Fibroblast of villous mesenchyme (primary cell): ENCODE measurements at regions not wholly inside any gene's neighbourhood (a gene's known extent, or its start where the extent isn't known, plus 50 kb on each side); places are given as distances from the start of the nearest gene placed in this dataset.

Source experiments
- DNase-seq: peaks from one replicate; pipeline ENCODE4 v3.0.0-alpha.2; 2010; ENCODE audit warnings: low read depth
- H3K4me3 ChIP-seq: 2 replicates; pipeline ENCODE4 v1.5.1; 2011; ENCODE audit warnings: low read depth, mild to moderate bottlenecking, low read length
- CTCF ChIP-seq: IDR thresholded peaks from 2 replicates; pipeline ENCODE4 v1.5.1; 2012; ENCODE audit warnings: low read depth, mild to moderate bottlenecking, low read length; ENCODE audit not compliant: insufficient read depth

GRCh38 chr2:45242161-45242741 is 233.0 kb upstream of the SIX2 start:
- H3K4me3 ChIP-seq, result no peak overlapping the region
- peak; percentile 34 for DNase-seq
- TF ChIP-seq CTCF, result no peak

- H3K4me3 ChIP-seq, result no peak overlapping the region
- no peak for TF ChIP-seq CTCF
- peak; percentile 65 for DNase-seq
Measured at GRCh38 chr2:45241061-45241561, 231.9 kb upstream of the SIX2 start.

- peak; percentile 69 for DNase-seq
- TF ChIP-seq CTCF, result peak; percentile 9
- no peak overlapping the region for H3K4me3 ChIP-seq
Measured at GRCh38 chr2:45237850-45238542, 228.7 kb upstream of the SIX2 start.

- H3K4me3 ChIP-seq, result no peak overlapping the region
- peak; percentile 11 for DNase-seq
- TF ChIP-seq CTCF, result no peak
Measured at GRCh38 chr2:45237128-45237527, 227.9 kb upstream of the SIX2 start.

- TF ChIP-seq CTCF, result no peak
- no peak for DNase-seq
- H3K4me3 ChIP-seq, result no peak overlapping the region
Measured at GRCh38 chr2:45236268-45236667, 227.0 kb upstream of the SIX2 start.

- no peak for TF ChIP-seq CTCF
- peak; percentile 56 for DNase-seq
- H3K4me3 ChIP-seq, result no peak overlapping the region
Measured at GRCh38 chr2:45233301-45233700, 224.0 kb upstream of the SIX2 start.
